MCF 10A (cell line): ENCODE measurements at regions not wholly inside any gene's neighbourhood (a gene's known extent, or its start where the extent isn't known, plus 50 kb on each side); places are given as distances from the start of the nearest gene placed in this dataset.

Experiments
- BruUV-seq: library from RNA; stranded (reverse); fragments of 400-500 nt; replicated peaks from 2 replicates; lab custom pipeline; 2021; lab: Mats Ljungman, UMichigan
- CTCF ChIA-PET: fragments of 300-600 bp; sonication (Branson Sonifier 250); formaldehyde crosslinking; extraction: SDS; loops from one replicate; lab custom pipeline; 2021; ENCODE audit warnings: antibody characterized with exemption, inconsistent platforms; lab: Yijun Ruan, JAX
- POLR2A ChIA-PET: fragments of 300-600, 350-650 bp; sonication (Branson Sonifier 250); formaldehyde crosslinking; extraction: SDS; loops from one replicate; lab custom pipeline; 2020; ENCODE audit warnings: antibody characterized with exemption, inconsistent platforms; lab: Yijun Ruan, JAX
- DNase-seq: peaks from one replicate; pipeline ENCODE4 v3.0.0-alpha.2; 2018; ENCODE audit not compliant: unreplicated experiment
- H3K27ac Mint-ChIP-seq: one replicate; pipeline ENCODE4 v1.8.0; 2022; ENCODE audit warnings: mild to moderate bottlenecking, low read depth, mixed read lengths; ENCODE audit not compliant: unreplicated experiment
- H3K27me3 Mint-ChIP-seq: one replicate; pipeline ENCODE4 v1.8.0; 2022; ENCODE audit warnings: mixed read lengths; ENCODE audit not compliant: insufficient read depth, unreplicated experiment
- H3K36me3 Mint-ChIP-seq: one replicate; pipeline ENCODE4 v1.8.0; 2022; ENCODE audit warnings: mild to moderate bottlenecking, moderate library complexity, mixed read lengths; ENCODE audit not compliant: insufficient read depth, unreplicated experiment
- H3K4me1 Mint-ChIP-seq: one replicate; pipeline ENCODE4 v1.8.0; 2022; ENCODE audit warnings: mixed read lengths; ENCODE audit not compliant: insufficient read depth, unreplicated experiment
- H3K4me3 Mint-ChIP-seq: one replicate; pipeline ENCODE4 v1.8.0; 2022; ENCODE audit warnings: mild to moderate bottlenecking, moderate library complexity, mixed read lengths; ENCODE audit not compliant: unreplicated experiment
- H3K9me3 Mint-ChIP-seq: one replicate; pipeline ENCODE4 v1.8.0; 2022; ENCODE audit warnings: mixed read lengths; ENCODE audit not compliant: unreplicated experiment
- CTCF ChIP-seq: fragments of 200-600 bp; IDR thresholded peaks from one replicate; pipeline ENCODE4 v1.8.0; 2022; ENCODE audit warnings: antibody characterized with exemption, mild to moderate bottlenecking; ENCODE audit not compliant: unreplicated experiment
- intact Hi-C: fragments of 100-400 bp; cut with micrococcal nuclease; formaldehyde crosslinking; loops from 2 replicates; pipeline ENCODE4 v1.14.1; 2022

- TF ChIP-seq CTCF, result no peak
- no peaks in the 10 kb centered on the region for H3K4me1 Mint-ChIP-seq
- ChIA-PET CTCF (interaction anchor here (0.5 kb wide), 1 partner anchor 381 kb away, joined by 3 read pairs; no protein-coding TSS in a partner anchor), POLR2A (no interaction called here)
- H3K4me3 Mint-ChIP-seq, result no peak overlapping the region
- DNase-seq, result no peak
- no peaks in the 10 kb centered on the region for H3K9me3 Mint-ChIP-seq
- H3K27me3 Mint-ChIP-seq, result no peaks in the 10 kb centered on the region
- no TSS peak for BruUV-seq
- H3K36me3 Mint-ChIP-seq, result peaks cover 6% of the 10 kb centered on the region
- intact Hi-C loops, result no loop called here
- no peak overlapping the region for H3K27ac Mint-ChIP-seq
Measured at GRCh38 chr6:12221856-12222255, 68.3 kb upstream of the EDN1 start.

- H3K27me3 Mint-ChIP-seq, result no peaks in the 10 kb centered on the region
- intact Hi-C loops, result no loop called here
- no peaks in the 10 kb centered on the region for H3K9me3 Mint-ChIP-seq
- ChIA-PET CTCF (interaction anchor here (0.9 kb wide), 1 partner anchor 567 kb away, joined by 4 read pairs; no protein-coding TSS in a partner anchor), POLR2A (no interaction called here)
- no peak for DNase-seq
- no peak overlapping the region for H3K4me3 Mint-ChIP-seq
- TF ChIP-seq CTCF, result no peak
- H3K4me1 Mint-ChIP-seq, result no peaks in the 10 kb centered on the region
- peaks cover 6% of the 10 kb centered on the region for H3K36me3 Mint-ChIP-seq
- no TSS peak for BruUV-seq
- H3K27ac Mint-ChIP-seq, result no peak overlapping the region
Measured at GRCh38 chr6:12222405-12223366, 67.5 kb upstream of the EDN1 start.

GRCh38 chr6:12223383-12223782 lies 66.8 kb upstream of the EDN1 start:
- Mint-ChIP-seq H3K36me3 (peaks cover 6% of the 10 kb centered on the region), H3K27me3 (no peaks in the 10 kb centered on the region)

More at GRCh38 chr6:12223383-12223782, 66.8 kb upstream of the EDN1 start:
- TF ChIP-seq CTCF, result no peak
- BruUV-seq, result no TSS peak
- intact Hi-C loops, result no loop called here
- Mint-ChIP-seq H3K4me1 (no peaks in the 10 kb centered on the region), H3K27ac (no peak overlapping the region), H3K9me3 (no peaks in the 10 kb centered on the region), H3K4me3 (no peak overlapping the region)
- DNase-seq, result no peak
- POLR2A ChIA-PET, result no interaction called here
- CTCF ChIA-PET, result interaction anchor here (0.9 kb wide), 1 partner anchor 568 kb away, joined by 4 read pairs; no protein-coding TSS in a partner anchor
